ENCODE measurements at regions not wholly inside any gene's neighbourhood (a gene's known extent, or its start where the extent isn't known, plus 50 kb on each side); places are given as distances from the start of the nearest gene placed in this dataset.
A peak's percentile ranks its signal among the peaks of the same experiment; 100 is the strongest.

DNA sequence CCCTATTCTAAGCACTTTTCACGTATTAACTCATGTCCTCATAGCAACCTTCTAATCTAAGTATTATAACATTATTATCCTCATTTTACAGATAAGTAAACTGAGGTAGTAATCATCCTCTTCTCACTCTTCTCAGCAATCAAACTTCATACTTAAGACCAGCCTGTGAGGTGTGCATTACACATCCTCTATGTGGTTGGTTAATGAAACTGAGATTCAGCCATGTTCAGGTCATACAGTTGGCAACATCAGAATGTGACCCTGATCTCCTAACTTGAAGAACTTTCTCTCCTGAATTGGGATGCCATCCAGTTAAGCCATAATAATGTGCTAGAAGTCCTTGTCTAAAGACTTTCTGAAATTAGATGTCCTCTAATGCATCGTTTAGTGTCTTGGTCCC lies 275.1 kb upstream of the ANKRD55 start:
- H3K27me3 ChIP-seq, result no peaks in the 10 kb centered on the region
- no peaks in the 10 kb centered on the region for H3K9me3 ChIP-seq
- H3K27ac ChIP-seq, result no peak overlapping the region
- TF ChIP-seq POLR2A (IDR thresholded peaks at IDR 0.05) (no peak), CTCF (IDR thresholded peaks at IDR 0.05) (no peak)
- peaks cover 0 to 6% (median 0%) of the 10 kb centered on the region in 4 donors for H3K4me1 ChIP-seq
- no peak overlapping the region for H3K4me3 ChIP-seq
- DNase-seq, result no peak
- no peaks in the 10 kb centered on the region for H3K36me3 ChIP-seq

GRCh38 chr5:56507351-56507930 lies 274.3 kb upstream of the ANKRD55 start:
- H3K27ac ChIP-seq, result peak overlapping the region in 2 of 4 donors; percentile 25 to 67
- no peaks in the 10 kb centered on the region for H3K36me3 ChIP-seq
- H3K9me3 ChIP-seq, result no peaks in the 10 kb centered on the region
- TF ChIP-seq CTCF (IDR thresholded peaks at IDR 0.05), result peak in 2 of 6 experiments; percentile 14 to 15
- no peak for TF ChIP-seq POLR2A (IDR thresholded peaks at IDR 0.05)
- no peak overlapping the region for H3K4me3 ChIP-seq
- H3K4me1 ChIP-seq, result peaks cover 0 to 6% (median 0%) of the 10 kb centered on the region in 4 donors
- DNase-seq, result peak in 1 of 3 donors; percentile 82
- no peaks in the 10 kb centered on the region for H3K27me3 ChIP-seq

DNA sequence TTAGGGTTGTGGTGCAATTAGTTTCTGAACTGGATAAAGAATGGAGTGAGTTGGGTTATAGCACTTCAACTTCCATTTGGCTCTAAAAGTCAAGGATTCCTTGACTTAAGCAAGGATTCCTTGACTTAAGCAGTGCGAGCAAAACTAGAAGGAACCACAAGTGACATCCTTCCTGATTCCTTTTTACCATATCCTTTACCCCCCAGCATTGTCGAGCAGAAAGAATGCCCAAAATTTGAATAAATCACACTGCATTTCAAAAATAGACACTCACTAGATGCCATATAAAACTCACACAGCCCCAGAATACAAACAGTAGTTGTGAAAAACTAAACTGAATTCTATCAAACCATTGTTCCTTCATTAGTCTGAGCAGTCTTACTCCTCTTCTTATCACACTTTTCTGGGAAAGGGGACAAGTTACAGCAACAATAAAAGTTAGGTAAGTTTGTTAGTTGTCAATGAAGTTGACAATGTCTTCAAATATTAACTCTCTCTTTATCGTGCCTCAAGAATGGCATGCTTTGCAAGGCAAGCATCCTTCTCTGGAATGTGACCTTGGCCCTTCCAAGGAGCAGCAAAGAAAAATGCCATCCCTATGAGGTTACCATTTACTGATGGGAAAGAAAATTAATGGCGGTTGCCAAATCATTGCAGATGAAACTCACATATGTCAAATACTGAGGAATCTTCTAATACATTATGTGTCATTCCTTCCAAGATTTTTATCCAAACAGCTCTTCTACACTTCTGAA lies 273.3 kb upstream of the ANKRD55 start:
- peak overlapping the region in 2 of 4 donors; percentile 25 to 67 for H3K27ac ChIP-seq
- TF ChIP-seq CTCF (IDR thresholded peaks at IDR 0.05), result no peak
- no peak for TF ChIP-seq POLR2A (IDR thresholded peaks at IDR 0.05)
- H3K27me3 ChIP-seq, result no peaks in the 10 kb centered on the region
- no peaks in the 10 kb centered on the region for H3K9me3 ChIP-seq
- H3K36me3 ChIP-seq, result no peaks in the 10 kb centered on the region
- no peak for DNase-seq
- H3K4me3 ChIP-seq, result no peak overlapping the region
- peaks cover 0 to 6% (median 0%) of the 10 kb centered on the region in 4 donors for H3K4me1 ChIP-seq

GRCh38 chr5:56503929-56504328 lies 270.8 kb upstream of the ANKRD55 start:
- Histone ChIP-seq H3K27ac (no peak overlapping the region), H3K27me3 (no peaks in the 10 kb centered on the region)
- TF ChIP-seq CTCF (IDR thresholded peaks at IDR 0.05) (no peak), POLR2A (IDR thresholded peaks at IDR 0.05) (no peak)

DNA sequence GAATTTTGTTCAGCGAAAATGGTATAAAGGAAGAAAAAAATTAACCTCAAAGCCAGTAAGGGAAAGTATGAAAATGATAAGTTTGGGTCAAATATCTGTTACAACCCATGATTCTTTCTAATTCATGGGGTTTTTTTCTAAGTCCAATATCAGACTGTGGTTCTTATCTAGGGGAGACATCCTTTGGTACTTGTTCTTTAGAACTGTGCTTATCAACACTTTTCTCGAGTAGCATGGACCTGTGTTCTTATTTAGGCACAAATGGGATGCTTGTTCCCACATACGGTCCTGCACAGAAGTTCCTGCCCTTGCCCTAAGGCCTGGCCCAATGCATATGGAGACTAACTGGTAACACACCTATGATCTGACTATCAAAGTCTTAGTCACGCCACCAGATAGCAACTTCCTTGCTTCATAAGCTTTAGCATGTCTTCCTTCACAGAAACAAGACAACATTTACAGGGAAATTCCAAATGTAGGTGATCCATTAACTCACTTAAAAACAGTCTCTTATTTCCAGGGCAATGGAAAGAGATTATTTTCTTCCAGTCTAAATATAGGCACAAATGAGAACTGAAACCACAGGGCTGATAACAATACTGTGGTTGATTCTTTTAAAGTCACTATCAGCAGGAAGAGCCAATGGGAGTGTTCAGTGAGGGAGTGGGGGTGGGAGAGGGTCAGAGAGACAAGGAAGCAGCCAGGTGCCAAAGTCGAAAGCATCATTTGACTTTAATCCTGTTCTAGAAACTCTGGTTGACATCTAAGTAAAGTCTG lies 268.8 kb upstream of the ANKRD55 start:
- H3K9me3 ChIP-seq, result no peaks in the 10 kb centered on the region
- no peak for DNase-seq
- H3K27me3 ChIP-seq, result no peaks in the 10 kb centered on the region
- H3K4me3 ChIP-seq, result no peak overlapping the region
- H3K27ac ChIP-seq, result no peak overlapping the region
- TF ChIP-seq POLR2A (IDR thresholded peaks at IDR 0.05) (no peak), CTCF (IDR thresholded peaks at IDR 0.05) (no peak)
- H3K4me1 ChIP-seq, result peaks cover 0 to 5% (median 0%) of the 10 kb centered on the region in 4 donors
- no peaks in the 10 kb centered on the region for H3K36me3 ChIP-seq

More at GRCh38 chr5:56503929-56504328, 270.8 kb upstream of the ANKRD55 start:
- Histone ChIP-seq H3K9me3 (no peaks in the 10 kb centered on the region), H3K4me3 (no peak overlapping the region), H3K4me1 (peaks cover 0 to 6% (median 0%) of the 10 kb centered on the region in 4 donors), H3K36me3 (no peaks in the 10 kb centered on the region)
- DNase-seq, result no peak
